Stimulated activated CD4-positive, alpha-beta T cell treated with anti-CD3 and anti-CD28 coated beads, Interleukin-4, amount 100 ng/mL, for 48 hours (primary cell): ENCODE measurements at regions not wholly inside any gene's neighbourhood (a gene's known extent, or its start where the extent isn't known, plus 50 kb on each side); places are given as distances from the start of the nearest gene placed in this dataset.
"Not testable (repeated sequence)": the region's sequence is repeated elsewhere in the genome, so short reads cannot be mapped to it uniquely, and the experiment has no call there.

Experiments
- DNase-seq, 2 donors: peaks; one replicate each; pipeline ENCODE4 v3.0.0-alpha.2; 2020; ENCODE audit warnings: low read depth in 2 of 2

DNA sequence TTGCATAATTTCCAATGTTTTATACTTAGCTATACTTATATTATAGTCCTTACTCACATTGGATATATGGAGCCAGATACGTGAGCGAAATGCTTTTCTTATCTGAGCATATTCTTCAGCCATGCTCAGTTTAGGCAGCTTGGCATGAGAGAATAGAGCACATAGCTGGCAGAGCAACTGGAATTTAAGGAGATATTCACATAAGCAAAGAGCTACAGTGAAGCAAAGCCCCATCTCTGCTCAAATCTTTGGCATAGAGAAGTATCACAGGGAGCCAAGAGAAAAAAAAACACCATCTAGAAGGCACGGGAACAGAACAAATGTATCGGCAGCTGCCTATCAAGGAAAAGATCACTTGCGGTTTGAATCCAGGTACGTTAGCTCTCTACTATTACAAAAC lies 734.2 kb upstream of the KIF2B start:
- no peak for DNase-seq

DNA sequence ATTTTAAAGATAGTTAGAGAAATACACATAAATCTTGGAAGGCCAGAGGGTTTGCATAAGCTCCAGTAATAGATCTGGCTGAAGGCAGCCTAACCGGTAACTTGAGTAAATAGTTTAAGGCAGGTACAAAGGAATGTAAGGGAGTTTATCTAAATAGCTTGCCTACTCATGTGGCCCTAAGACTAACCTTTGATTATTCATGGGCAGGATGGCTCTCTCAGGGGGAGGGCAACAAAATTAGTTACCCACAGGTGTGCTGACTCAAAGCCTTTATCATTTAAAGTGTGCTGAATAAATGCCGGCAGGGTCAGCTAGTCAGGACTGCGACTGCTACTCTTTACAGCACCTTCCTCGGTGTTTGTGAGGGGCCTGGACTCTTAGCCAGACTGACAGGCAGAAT lies 761.3 kb upstream of the KIF2B start:
- DNase-seq, result no peak

DNA sequence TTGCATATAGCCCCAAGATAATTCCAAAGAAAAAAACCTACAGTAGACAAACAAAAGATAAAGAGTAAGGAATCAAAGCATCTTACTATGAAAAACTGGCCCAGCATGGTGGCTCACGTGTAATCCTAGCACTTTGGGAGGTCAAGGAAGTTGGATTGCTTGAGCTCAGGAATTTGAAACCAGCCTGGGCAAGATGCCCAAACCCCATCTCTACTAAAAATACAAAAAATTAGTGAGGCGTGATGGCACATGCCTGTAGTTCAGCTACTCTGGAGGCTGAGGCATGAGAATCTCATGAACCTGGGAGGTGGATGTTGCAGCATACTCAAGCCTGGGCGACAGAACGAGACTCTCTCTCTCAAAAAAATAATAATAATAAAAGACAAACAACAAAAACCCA lies 764.7 kb upstream of the KIF2B start:
- no peak for DNase-seq

DNA sequence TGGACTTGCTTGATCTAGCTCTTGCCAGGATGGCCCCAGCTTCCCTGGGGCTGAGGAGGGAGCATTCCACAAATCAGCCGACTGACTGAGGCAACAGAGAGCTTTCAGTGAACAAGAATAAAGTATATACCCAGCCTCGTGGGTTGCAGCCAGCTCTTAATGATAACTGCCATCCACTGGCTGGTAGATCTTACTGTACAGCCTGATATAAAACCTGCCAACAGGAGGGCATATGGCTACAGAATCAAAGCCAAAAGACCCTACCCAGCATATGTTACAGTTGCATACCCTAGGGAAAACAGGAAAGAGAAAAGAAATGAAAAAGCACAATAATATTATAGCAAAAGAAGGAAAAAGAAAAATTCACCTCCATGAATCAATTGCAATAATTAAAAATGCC lies 775.9 kb upstream of the KIF2B start:
- no peak for DNase-seq

DNA sequence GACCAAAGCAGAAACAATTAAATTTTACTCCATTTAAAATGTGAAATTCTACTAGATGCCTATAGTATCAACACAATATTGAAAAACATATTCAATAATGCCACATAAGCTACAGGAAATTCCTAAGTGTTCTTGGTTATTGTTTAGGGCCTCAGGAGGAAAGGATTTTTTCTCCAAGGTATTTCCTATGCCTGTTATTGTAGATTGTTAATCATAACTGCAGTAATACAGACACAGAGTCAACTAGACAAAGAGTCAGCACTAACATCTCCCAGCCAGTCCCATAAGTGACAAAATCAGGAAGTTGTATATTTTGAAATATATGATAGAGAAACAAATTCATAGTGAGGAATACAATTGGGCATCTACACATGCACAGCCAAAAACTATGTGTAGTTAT lies 782.7 kb upstream of the KIF2B start:
- no peak for DNase-seq

DNA sequence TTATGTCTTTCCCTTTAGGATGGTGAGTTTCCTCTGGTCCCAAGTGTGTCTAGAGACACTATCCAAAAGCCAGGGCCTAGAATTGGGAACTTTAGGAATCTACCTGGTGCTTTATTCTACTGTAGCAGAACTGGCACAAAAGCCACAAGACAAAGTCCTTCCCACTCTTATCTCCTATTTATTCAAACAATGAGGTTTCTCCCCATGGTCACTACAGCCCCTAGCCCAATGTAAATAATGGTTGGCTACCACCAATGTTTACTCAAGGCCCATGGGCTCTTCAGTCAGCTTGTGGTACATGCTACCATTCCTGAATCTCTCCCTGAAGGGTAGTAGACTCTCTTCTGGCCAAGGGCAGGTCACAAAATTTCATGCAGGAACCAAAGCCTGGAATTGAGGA lies 789.4 kb upstream of the KIF2B start:
- no peak for DNase-seq

DNA sequence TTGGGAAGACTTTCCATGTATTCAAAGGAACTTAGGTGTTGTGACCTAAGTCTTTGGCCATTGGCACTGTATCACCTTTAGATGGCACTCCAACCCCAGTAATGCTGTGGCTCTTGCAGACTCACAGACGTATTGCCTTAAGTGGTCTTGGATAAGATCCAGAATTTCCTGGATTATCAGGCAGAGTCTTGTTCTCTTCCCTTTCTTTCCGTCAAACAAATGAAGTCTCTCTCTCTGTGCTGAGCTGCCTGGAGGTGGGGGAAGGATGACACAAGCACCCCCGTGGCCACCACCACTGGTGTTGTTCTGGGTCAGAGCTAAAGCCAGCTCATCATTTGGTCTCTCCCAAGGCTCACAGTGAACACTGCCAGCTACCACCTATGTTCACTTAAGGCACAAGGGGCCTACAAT lies 789.9 kb upstream of the KIF2B start:
- no peak for DNase-seq

DNA sequence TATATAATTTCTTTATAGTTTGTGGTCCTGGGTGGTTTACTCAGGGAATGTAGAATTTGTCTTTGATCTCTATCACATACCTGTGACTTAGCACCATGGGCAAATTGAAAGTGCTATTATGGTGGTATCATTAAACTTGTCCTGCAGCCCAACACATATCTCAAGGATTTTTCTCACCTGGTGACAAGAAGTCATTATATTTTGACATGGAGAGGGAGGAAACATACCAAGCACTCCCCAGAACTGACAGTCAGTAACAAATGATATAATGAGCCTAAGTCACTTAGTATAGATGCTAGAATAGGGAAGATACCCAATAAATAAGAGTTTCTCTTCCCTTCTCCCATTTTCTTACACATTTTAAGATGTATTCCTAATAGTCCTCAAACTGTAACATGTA lies 805.5 kb upstream of the KIF2B start:
- no peak for DNase-seq

DNA sequence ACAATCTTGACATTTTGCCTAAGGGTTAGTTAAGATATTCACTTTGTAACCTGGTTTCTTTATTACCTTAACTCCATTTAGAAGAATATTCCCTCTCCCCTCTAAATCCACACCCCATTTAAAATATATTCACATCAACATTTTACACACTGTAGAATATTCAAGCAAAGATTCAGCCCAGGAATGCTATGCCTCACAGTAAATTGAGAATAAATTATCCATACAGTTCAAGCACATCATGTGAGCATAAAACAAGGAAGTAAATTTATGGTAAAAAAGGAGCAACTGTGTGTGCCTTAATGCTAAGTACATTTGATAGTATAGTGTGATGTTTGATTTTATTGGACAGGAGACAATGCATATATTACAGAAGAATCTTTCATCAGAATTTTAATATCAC lies 806.6 kb upstream of the KIF2B start:
- no peak for DNase-seq

DNA sequence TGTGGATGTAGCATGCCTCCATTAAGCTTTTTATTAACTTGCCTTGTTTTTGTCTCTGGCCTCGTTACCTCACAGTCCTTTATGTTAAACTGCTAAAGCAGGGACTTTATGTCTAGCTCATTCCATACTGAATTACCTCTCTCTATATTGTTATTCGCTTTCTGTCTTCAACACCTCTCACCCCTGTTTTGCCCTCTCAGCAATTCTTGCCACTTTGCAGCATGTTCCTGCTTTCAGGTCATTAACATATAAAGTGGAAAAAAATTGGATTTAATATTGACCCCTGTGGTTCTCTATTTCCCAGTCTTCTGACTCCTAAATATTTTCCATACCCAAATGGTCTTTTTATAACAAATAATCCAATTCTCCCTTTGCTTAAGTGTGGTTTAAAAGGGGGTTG lies 810.4 kb upstream of the KIF2B start:
- DNase-seq, result no peak

DNA sequence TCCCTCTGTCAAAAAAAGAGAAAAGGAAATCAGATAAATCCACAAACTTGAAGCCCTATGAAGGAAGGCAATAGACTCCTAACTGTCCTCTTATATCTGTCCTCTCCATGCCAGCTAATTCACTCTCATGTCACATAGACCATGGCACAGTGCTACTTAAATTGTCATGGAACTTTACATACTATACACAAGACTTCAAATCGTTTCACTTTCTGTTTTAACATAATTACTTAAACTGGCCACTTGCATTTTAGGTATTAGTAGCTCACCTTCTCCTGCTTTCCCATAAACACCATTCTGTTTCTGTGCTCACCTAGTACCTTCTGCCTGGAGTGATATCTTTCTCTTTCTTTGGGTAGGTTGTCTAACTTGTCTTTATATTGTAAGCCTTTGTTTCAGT lies 816.7 kb upstream of the KIF2B start:
- no peak for DNase-seq

DNA sequence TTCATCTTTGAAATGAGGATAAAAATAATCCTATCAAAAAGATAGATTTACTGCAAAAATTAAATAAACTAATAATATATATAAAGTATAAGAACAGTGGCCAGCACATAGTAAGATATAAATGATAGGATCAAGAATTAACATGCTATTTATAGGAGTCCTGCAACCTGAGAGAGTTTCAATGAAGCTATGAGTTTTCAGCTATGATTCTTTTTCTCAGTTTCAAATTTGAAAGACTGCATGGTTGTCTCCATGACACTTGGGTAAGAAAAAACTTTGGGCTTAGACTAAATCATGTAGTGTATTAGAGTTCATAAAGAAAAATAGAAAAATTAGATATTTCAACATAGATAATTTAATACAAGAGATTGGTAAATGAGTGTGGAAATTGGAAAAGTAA lies 817.8 kb upstream of the KIF2B start:
- no peak for DNase-seq

DNA sequence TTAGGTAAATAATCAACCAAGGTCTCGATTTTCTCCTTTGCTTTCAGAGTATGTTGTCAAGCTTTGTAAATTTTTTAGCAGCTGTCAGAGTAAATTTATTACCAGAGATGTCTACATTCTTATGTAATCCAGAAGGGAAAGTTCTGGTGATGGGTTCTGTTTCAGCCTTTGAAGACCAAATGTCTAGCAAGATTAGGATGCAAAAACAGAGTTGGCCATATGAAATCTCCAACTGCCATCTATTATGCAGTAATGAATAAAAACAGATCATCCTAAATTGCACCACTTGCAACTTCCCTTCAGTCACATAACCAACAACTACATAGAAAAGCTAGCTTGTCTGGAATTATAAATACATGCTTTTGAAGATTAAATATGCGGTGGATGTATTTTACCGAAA lies 826.8 kb upstream of the KIF2B start:
- no peak for DNase-seq

DNA sequence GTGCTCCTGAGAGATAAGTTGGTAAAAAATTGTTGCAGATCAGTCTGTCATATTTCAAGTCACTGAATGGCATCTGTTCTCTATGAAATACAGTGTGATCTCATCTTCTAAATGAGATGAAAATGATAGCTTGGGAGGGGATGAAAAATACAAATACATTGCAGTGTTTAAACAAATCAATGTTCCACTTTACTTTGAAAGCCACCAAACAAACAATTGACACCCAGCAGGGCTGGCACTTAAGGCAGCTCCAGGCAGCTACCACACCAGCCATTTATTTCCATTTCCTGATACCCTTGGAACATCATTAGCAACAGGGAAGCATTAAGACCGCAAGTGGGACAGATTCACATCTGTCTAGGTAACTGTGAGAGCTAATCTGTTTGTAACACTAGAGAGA lies 827.6 kb upstream of the KIF2B start:
- DNase-seq, result no peak

DNA sequence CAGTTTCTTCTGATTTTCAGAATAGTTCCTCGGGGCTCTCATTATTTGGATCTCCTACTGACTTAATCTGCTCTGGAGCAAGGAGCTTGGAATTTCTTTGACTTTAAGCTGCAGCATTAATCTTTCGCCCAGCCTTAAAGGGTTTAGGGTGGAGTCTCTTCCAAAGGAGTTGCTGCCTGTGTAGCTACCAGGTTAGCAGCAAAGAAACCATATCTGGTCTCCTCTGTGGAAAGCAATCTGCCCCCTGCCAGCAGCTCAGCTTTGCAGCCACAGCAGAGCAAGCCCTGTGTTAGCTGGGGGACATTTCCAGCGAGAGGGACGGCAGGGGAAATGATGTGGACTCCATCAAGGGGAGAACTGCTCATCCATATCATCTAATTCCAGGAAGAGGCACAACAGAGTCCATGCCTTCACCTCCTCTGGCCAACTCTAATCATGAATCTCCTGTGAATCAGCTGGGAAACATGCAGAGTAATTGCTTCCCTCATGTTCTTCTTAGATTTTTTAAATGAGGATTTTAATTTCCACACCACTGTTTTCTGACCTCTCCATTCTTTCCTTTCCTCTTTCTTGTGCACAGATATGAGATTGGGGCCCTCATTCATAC lies 827.6 kb upstream of the CA10 start:
- DNase-seq, result no peak

DNA sequence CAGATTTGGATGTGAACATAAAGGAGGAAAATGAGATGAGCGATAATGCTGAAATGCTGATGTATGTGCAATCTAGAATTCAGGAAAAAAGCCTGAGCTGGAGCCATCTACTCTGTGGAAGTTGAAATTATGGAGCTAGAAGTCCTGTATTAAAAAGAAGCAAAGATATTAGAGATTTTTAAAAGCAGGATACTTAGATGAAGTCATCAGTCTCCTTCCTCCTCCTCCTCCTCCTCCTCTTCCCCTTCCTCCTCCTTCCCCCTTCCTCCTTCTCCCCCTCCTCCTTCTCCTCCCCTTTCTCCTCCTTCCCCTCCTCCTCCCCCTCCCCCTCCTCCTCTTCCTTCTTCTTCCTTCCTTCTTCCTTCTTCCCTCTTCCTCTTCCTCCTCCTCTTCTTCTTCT lies 823.8 kb upstream of the CA10 start:
- no peak for DNase-seq

DNA sequence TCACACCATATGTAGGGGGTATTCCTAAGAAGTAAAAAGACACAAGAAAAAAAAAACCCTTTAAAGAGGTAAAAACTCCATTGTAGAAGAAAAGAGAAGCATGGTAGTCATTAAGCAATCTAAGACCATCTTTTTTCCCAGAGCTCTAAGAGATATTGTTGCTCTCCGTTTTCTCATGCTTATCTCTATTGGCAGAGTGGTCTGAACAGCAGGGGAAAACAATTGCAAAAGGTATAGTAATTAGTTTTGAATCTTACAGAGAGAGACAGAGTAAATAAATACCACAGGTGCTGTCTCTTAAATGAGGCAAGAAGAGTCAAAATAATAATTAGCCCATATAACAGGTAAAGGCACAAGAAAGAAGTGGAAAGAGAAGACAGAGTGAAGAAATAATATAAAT lies 821.4 kb upstream of the CA10 start:
- DNase-seq, result no peak

DNA sequence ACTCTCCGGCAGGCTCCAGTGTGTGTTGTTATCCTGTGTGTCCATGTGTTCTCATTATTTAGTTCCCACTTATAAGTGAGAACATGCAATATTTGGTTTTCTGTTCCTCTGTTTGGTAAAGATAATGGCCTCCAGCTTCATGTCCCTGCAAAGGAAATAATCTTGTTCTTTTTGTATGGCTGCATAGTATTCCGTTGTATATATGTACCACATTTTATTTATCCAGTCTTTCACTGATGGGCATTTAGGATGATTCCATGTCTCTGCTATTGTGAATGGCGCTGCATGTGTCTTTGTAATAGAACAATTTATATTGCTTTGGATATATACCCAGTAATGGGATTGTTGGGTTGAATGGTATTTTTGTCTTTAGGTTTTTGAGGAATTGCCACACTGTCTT lies 807.3 kb upstream of the CA10 start:
- DNase-seq, result no peak

DNA sequence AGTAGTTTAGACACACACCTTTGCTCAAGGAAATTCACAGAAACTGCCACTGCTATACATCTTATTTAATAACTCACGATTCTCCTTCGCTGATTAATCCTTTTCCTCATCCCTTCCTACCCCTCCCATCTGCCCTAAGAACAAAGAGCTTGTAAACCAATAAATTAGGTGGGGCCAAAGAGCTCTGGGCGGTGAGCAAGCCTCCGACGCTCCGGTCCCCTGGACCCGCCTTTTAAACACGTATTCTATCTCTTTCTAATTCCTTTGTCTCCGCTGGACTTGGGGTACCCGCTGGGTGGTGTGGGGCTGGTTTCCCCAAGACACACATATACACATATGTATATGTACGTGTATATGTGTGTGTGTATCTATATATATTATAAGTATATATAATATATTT lies 803.2 kb upstream of the CA10 start:
- DNase-seq, result not testable (repeated sequence)

DNA sequence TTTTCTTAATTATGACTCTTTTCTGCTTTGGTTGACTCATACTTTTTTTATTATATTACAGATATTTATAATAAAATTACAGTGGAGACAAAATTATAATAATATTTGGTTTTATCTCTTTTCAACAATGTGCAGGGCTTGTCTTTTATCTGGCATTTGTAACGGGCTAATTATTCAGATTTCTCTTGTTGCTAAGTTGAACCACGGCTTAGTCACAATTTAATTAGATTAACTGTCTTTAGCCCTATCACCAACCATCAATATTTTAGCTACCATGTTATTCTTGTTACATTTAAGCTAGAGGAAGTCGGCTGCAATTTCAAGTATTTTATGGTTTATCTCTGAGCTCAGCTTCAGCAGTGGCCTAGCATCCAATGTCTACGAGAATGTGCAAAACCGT lies 798.9 kb upstream of the CA10 start:
- DNase-seq, result no peak

DNA sequence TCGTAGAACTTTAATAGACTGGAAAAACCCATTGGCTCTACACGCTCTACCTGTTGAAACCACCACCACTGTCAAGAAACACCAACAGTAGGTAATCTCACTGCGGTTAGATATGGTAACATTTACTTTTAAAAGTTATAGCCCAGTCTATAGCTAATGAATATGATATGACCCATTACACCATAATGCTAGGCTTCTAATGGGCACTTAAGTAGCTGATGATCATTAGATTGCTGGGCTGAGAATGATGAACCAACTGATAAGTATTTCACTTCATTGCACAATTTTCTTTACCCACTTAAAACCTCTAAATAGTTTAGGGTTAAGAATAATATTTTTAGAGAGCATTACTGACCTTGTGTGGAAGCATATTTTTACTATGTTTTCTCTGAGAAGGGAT lies 788.9 kb upstream of the CA10 start:
- DNase-seq, result no peak

DNA sequence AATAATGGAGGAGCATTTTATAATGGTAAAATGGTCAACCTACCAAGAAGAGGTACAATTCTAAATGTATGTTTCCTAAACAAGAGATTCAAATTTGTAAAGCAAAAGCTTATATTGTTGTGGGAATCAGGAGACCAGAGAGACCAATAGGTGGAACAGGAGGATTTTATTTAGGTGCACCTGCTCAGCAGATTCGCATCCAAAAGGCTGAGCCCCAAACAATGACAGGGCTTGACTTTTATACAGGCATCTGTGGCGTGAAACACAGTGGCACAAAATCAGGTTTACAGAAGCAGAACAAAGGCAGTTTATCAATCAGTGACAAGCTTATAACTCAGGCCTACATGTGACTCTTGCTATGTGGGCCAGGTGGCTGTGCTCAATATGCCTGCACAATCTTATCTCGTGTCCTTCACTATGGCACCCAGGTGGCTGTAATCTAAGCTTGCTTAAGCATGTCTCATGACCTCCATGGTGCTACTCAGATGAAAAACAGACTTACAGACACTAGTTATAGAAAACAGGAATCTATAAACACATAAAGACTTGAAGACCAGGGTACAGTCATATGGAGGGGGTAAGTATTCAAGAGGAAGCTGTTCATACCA lies 780.2 kb upstream of the CA10 start:
- DNase-seq, result no peak

DNA sequence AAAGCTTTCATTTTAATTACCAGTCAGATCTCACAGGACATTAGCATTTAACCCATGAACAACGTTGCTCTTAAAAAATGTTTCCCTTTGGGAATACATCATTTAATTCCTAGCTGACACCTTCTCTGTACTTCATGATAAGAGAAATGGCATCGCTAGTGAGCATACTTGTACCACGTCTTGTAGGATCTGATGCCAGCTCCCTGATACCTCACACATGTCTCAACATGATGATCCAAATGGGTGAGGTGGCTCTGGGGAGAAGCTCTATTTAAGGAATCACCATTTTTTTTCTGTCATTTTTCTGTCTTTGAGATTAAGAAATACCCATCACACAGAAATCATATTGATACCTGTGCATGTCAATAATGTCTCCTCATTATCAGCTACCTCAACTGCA lies 772.1 kb upstream of the CA10 start:
- DNase-seq, result no peak

DNA sequence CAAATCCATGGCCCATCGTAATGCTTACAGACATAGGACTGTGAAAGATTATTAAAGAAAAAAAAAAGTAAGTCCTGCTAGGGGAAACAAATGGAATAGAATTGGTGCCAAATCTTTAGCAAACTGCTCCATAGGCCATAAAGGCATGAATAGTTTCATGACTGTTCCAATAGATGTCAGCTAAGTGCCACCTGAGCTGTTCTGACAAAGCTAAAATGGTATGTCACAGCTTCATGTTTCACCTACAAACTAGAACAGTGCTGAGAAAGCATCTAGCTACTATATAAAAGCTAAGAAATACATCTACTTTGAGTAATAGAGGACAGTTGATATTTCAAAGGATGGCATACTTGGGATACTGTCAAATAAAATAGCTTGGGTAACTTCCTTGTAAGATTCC lies 771.6 kb upstream of the CA10 start:
- DNase-seq, result no peak
